Transverse colon (tissue), 4 donors: ENCODE measurements at regions not wholly inside any gene's neighbourhood (a gene's known extent, or its start where the extent isn't known, plus 50 kb on each side); places are given as distances from the start of the nearest gene placed in this dataset.

Experiments
- EP300 ChIP-seq: sonication (generic); formaldehyde crosslinking; IDR thresholded peaks from one replicate; pipeline ENCODE4 v1.6.1; 2017; ENCODE audit warnings: antibody characterized with exemption, low read depth
- POLR2A ChIP-seq: fragments of 450-650 bp; IDR thresholded peaks from one replicate; pipeline ENCODE4 v1.6.1; 2016; ENCODE audit warnings: antibody characterized with exemption, mild to moderate bottlenecking, moderate library complexity
- POLR2AphosphoS5 ChIP-seq, 3 donors: sonication (generic); formaldehyde crosslinking; IDR thresholded peaks; one replicate each; pipeline ENCODE4 v1.6.1; 2016; ENCODE audit warnings: antibody characterized with exemption in 3 of 3
- TF ChIP-seq, protein P1 (sequence below), 5 experiments: fragments of 200-600 bp in 3 of 5; fragments of 450-650 bp in 2 of 5; sonication (generic) in 3 of 5; IDR thresholded peaks; 1 replicate in 2 of 5; 2 replicates in 3 of 5; pipeline ENCODE4 v1.5.1; 2016 to 2017; ENCODE audit warnings: antibody characterized with exemption in 5 of 5, inconsistent platforms in 3 of 5, mild to moderate bottlenecking in 2 of 5, moderate library complexity in 1 of 5

DNA sequence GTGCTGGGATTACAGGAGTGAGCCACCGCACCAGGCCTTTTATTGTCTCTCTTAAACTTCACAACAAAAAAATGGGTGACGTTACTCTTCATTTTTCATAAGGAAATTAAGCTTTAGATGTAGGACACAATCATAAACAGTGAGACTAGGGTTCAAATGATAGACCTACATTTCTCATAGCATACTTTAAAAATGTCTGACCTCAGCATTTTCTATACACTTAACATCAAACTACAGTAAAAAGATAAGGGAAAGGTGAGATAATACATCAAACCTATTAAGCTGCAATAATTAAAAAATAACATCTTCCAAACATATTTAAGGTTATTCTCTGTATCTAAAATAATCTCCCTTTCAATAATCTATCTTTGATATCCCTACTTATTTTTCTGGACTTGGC, 914.2 kb downstream of the FAM181B start:
- TF ChIP-seq POLR2A (no peak), POLR2AphosphoS5 (IDR thresholded peaks at IDR 0.05) (no peak), EP300 (no peak)
- TF ChIP-seq, protein P1, sequence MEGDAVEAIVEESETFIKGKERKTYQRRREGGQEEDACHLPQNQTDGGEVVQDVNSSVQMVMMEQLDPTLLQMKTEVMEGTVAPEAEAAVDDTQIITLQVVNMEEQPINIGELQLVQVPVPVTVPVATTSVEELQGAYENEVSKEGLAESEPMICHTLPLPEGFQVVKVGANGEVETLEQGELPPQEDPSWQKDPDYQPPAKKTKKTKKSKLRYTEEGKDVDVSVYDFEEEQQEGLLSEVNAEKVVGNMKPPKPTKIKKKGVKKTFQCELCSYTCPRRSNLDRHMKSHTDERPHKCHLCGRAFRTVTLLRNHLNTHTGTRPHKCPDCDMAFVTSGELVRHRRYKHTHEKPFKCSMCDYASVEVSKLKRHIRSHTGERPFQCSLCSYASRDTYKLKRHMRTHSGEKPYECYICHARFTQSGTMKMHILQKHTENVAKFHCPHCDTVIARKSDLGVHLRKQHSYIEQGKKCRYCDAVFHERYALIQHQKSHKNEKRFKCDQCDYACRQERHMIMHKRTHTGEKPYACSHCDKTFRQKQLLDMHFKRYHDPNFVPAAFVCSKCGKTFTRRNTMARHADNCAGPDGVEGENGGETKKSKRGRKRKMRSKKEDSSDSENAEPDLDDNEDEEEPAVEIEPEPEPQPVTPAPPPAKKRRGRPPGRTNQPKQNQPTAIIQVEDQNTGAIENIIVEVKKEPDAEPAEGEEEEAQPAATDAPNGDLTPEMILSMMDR (IDR thresholded peaks at IDR 0.05) = no peak
